SW 1271 (cell line): ENCODE measurements at regions not wholly inside any gene's neighbourhood (a gene's known extent, or its start where the extent isn't known, plus 50 kb on each side); places are given as distances from the start of the nearest gene placed in this dataset.

Experiments
- DNase-seq, 2 experiments: peaks; one replicate each; lab custom pipeline; 2025; lab: John Stamatoyannopoulos, UW

GRCh38 chr4:151887816-151888180, 127.0 kb upstream of the GATB start:
- DNase-seq, result no peak

GRCh38 chr4:151887031-151887815, 126.4 kb upstream of the GATB start:
- peak in 1 of 2 experiments; percentile 6 for DNase-seq

GRCh38 chr4:151885123-151885522, 124.3 kb upstream of the GATB start:
- DNase-seq, result no peak

- no peak for DNase-seq
Measured at GRCh38 chr4:151883747-151884146, 122.9 kb upstream of the GATB start.

- no peak for DNase-seq
Measured at GRCh38 chr4:151882072-151882803, 121.4 kb upstream of the GATB start.

GRCh38 chr4:151879705-151880445, 119.1 kb upstream of the GATB start:
- no peak for DNase-seq

GRCh38 chr4:151876381-151876988, 115.7 kb upstream of the GATB start:
- DNase-seq, result no peak

GRCh38 chr4:151874328-151874727, 113.5 kb upstream of the GATB start:
- no peak for DNase-seq

GRCh38 chr4:151866592-151866918, 105.7 kb upstream of the GATB start:
- DNase-seq, result no peak

GRCh38 chr4:151865744-151866591, 105.2 kb upstream of the GATB start:
- no peak for DNase-seq

GRCh38 chr4:151865312-151865711, 104.5 kb upstream of the GATB start:
- no peak for DNase-seq

GRCh38 chr4:151864068-151864467, 103.3 kb upstream of the GATB start:
- DNase-seq, result no peak

GRCh38 chr4:151862766-151863165, 102.0 kb upstream of the GATB start:
- DNase-seq, result no peak

GRCh38 chr4:151860561-151861093, 99.8 kb upstream of the GATB start:
- DNase-seq, result no peak

GRCh38 chr4:151859641-151860040, 98.8 kb upstream of the GATB start:
- no peak for DNase-seq

- no peak for DNase-seq
Measured at GRCh38 chr4:151858356-151858755, 97.5 kb upstream of the GATB start.

- no peak for DNase-seq
Measured at GRCh38 chr4:151857368-151857767, 96.6 kb upstream of the GATB start.

- no peak for DNase-seq
Measured at GRCh38 chr4:151855747-151856146, 94.9 kb upstream of the GATB start.

- DNase-seq, result no peak
Measured at GRCh38 chr4:151854731-151855130, 93.9 kb upstream of the GATB start.

- no peak for DNase-seq
Measured at GRCh38 chr4:151853034-151853433, 92.2 kb upstream of the GATB start.

GRCh38 chr4:151852202-151852601, 91.4 kb upstream of the GATB start:
- no peak for DNase-seq
